HL-60/S4 treated with phorbol 12-myristate 13-acetate at 8.2 ng/mL for 4 days and 3 days (cell line): ENCODE measurements at regions not wholly inside any gene's neighbourhood (a gene's known extent, or its start where the extent isn't known, plus 50 kb on each side); places are given as distances from the start of the nearest gene placed in this dataset.

Experiments
- in situ Hi-C: fragments of 300-500 bp; cut with MboI; formaldehyde crosslinking; loops from 2 replicates; pipeline ENCODE4 v1.15.0; 2022; ENCODE audit warnings: low sequenced_read_pairs

- in situ Hi-C loops = no loop called here
Observed at GRCh38 chr3:161444694-161445077, 51.9 kb upstream of the OTOL1 start.

GRCh38 chr3:161443921-161444693 lies 52.5 kb upstream of the OTOL1 start:
- in situ Hi-C loops = no loop called here

- in situ Hi-C loops = no loop called here
Observed at GRCh38 chr3:161430307-161430706, 59.0 kb upstream of the SPTSSB start.

- in situ Hi-C loops = no loop called here
Observed at GRCh38 chr3:161427347-161427746, 56.0 kb upstream of the SPTSSB start.

- in situ Hi-C loops = no loop called here
Observed at GRCh38 chr3:161426758-161427157, 55.4 kb upstream of the SPTSSB start.

- in situ Hi-C loops = loop anchor here (25.0 kb wide), 1 partner anchor 137 kb away; no protein-coding TSS in a partner anchor
Observed at GRCh38 chr3:161423911-161424522, 52.7 kb upstream of the SPTSSB start.

- in situ Hi-C loops = loop anchor here (25.0 kb wide), 1 partner anchor 135 kb away; no protein-coding TSS in a partner anchor
Observed at GRCh38 chr3:161422171-161422700, 50.9 kb upstream of the SPTSSB start.
